ENCODE measurements at regions not wholly inside any gene's neighbourhood (a gene's known extent, or its start where the extent isn't known, plus 50 kb on each side); places are given as distances from the start of the nearest gene placed in this dataset.

- no peak for TF ChIP-seq ZFP30 (CRISPR knock-in tag; IDR thresholded peaks at IDR 0.05)
- TF ChIP-seq ISL1 (CRISPR knock-in tag; IDR thresholded peaks at IDR 0.05): no peak
- no peak for TF ChIP-seq OSR1 (CRISPR knock-in tag; IDR thresholded peaks at IDR 0.05)
These were observed 194.3 kb upstream of the PIK3R1 start for GRCh38 chr5:68021227-68021626.

All from SK-N-SH treated with all-trans-retinoic acid at 6 μM for 48 hours (cell line).